Neural progenitor cell (in vitro differentiated cells): ENCODE measurements at regions not wholly inside any gene's neighbourhood (a gene's known extent, or its start where the extent isn't known, plus 50 kb on each side); places are given as distances from the start of the nearest gene placed in this dataset.

Experiments used
- EZH2 ChIP-seq: fragments of 200-600 bp; sonication (generic); IDR thresholded peaks from 2 replicates; pipeline ENCODE4 v1.6.1; 2017; ENCODE audit warnings: antibody characterized with exemption, mild to moderate bottlenecking, moderate library complexity
- EZH2phosphoT487 ChIP-seq: fragments of 200-600 bp; sonication (generic); IDR thresholded peaks from 2 replicates; pipeline ENCODE4 v1.6.1; 2017; ENCODE audit warnings: antibody characterized with exemption
- TF ChIP-seq, protein P1 (sequence below): fragments of 200-600 bp; sonication (generic); IDR thresholded peaks from 2 replicates; pipeline ENCODE4 v1.5.1; 2017; ENCODE audit warnings: antibody characterized with exemption, mild to moderate bottlenecking

DNA sequence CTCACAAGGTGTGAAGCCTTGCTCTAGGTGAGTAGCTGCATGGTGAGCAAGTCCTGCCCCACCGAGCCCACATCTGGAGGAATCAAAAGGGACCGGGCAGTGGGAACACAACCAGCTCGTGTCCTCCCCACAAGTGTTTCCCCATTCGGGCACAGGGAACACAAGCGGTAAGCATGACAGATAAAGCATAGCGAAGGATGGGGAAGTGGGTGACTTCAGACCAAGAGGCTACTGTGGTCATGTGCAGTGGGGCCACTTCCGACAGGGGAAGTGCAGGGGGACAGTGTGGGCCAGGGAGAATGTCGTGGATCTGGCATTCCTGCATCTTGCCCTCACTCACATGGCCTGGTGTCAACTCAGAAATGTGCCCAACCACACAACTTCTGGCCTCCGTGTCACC lies 306.2 kb downstream of the FAM72C start:
- TF ChIP-seq, protein P1, sequence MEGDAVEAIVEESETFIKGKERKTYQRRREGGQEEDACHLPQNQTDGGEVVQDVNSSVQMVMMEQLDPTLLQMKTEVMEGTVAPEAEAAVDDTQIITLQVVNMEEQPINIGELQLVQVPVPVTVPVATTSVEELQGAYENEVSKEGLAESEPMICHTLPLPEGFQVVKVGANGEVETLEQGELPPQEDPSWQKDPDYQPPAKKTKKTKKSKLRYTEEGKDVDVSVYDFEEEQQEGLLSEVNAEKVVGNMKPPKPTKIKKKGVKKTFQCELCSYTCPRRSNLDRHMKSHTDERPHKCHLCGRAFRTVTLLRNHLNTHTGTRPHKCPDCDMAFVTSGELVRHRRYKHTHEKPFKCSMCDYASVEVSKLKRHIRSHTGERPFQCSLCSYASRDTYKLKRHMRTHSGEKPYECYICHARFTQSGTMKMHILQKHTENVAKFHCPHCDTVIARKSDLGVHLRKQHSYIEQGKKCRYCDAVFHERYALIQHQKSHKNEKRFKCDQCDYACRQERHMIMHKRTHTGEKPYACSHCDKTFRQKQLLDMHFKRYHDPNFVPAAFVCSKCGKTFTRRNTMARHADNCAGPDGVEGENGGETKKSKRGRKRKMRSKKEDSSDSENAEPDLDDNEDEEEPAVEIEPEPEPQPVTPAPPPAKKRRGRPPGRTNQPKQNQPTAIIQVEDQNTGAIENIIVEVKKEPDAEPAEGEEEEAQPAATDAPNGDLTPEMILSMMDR, result no peak
- no peak for TF ChIP-seq EZH2phosphoT487
- TF ChIP-seq EZH2, result no peak
